Body of pancreas (tissue), 4 donors: ENCODE measurements at regions not wholly inside any gene's neighbourhood (a gene's known extent, or its start where the extent isn't known, plus 50 kb on each side); places are given as distances from the start of the nearest gene placed in this dataset.

Source experiments
- POLR2A ChIP-seq, 3 donors: fragments of 450-650 bp; IDR thresholded peaks; one replicate each; pipeline ENCODE4 v1.6.1; 2016; ENCODE audit warnings: antibody characterized with exemption in 3 of 3, mild to moderate bottlenecking in 2 of 3
- TF ChIP-seq, protein P1 (sequence below), 7 experiments: fragments of 450-650 bp in 4 of 7; fragments of 200-600 bp in 3 of 7; sonication (generic) in 3 of 7; IDR thresholded peaks; one replicate each; pipeline ENCODE4 v1.5.1; 2016 to 2019; ENCODE audit warnings: antibody characterized with exemption in 7 of 7

DNA sequence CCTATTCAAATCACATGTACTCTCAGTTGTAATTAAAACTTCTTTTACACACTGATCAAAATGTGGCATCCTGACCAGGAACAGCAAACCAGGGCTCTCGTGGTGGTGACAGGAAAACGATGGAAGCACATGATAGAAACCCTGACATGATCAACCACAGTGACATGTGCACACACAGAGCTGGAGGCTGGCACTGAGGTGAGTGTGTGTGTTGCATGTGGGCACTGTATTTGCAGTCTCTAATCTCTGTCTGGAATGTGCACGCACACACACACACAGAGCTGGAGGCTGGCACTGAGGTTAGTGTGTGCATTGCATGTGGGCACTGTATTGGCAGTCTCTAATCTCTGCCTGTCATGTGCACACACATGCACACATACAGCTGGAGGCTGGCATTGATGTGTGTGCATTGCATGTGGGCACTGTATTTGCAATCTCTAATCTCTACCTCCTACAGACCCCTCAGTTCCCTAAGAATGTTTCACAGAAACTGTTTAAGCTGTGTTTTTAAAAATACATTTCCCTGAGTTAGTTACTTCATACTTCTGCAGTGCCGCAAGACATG, 406.9 kb downstream of the SFMBT2 start:
- TF ChIP-seq, protein P1, sequence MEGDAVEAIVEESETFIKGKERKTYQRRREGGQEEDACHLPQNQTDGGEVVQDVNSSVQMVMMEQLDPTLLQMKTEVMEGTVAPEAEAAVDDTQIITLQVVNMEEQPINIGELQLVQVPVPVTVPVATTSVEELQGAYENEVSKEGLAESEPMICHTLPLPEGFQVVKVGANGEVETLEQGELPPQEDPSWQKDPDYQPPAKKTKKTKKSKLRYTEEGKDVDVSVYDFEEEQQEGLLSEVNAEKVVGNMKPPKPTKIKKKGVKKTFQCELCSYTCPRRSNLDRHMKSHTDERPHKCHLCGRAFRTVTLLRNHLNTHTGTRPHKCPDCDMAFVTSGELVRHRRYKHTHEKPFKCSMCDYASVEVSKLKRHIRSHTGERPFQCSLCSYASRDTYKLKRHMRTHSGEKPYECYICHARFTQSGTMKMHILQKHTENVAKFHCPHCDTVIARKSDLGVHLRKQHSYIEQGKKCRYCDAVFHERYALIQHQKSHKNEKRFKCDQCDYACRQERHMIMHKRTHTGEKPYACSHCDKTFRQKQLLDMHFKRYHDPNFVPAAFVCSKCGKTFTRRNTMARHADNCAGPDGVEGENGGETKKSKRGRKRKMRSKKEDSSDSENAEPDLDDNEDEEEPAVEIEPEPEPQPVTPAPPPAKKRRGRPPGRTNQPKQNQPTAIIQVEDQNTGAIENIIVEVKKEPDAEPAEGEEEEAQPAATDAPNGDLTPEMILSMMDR (IDR thresholded peaks at IDR 0.05): no peak
- TF ChIP-seq POLR2A (IDR thresholded peaks at IDR 0.05): no peak
